Suprapubic skin (tissue), 3 donors: ENCODE measurements at regions not wholly inside any gene's neighbourhood (a gene's known extent, or its start where the extent isn't known, plus 50 kb on each side); places are given as distances from the start of the nearest gene placed in this dataset.

ENCODE experiments used
- POLR2A ChIP-seq, 2 donors: fragments of 450-650 bp; IDR thresholded peaks; one replicate each; pipeline ENCODE4 v1.6.1; 2017; ENCODE audit warnings: antibody characterized with exemption in 2 of 2, mild to moderate bottlenecking in 2 of 2, moderate library complexity in 2 of 2
- TF ChIP-seq, protein P1 (sequence below), 2 donors: fragments of 200-600 bp in 1 of 2; fragments of 450-650 bp in 1 of 2; sonication (generic) in 1 of 2; IDR thresholded peaks; one replicate each; pipeline ENCODE4 v1.5.1; 2016 to 2019; ENCODE audit warnings: antibody characterized with exemption in 2 of 2, mild to moderate bottlenecking in 1 of 2, moderate library complexity in 1 of 2

DNA sequence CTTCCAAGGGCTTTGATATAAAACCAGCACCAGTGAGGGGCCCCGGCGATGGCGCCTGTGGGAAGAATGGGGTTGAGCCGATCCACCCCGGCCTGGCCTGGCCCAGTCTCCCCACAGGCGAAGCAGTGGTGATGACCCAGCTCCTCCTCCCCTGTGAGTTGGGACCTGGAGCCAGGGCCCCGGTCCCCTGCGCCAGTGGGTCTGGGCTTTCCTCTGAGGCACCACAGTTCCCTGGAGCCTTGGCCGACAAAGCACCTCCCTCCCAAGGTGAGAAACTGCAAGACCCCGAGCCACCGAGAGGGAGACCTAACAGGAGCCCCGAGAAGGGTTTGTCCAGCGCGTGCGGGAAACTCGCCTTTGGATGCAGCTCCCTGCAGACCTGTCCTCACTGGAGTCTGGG is 942.9 kb downstream of the BRD1 start:
- TF ChIP-seq, protein P1, sequence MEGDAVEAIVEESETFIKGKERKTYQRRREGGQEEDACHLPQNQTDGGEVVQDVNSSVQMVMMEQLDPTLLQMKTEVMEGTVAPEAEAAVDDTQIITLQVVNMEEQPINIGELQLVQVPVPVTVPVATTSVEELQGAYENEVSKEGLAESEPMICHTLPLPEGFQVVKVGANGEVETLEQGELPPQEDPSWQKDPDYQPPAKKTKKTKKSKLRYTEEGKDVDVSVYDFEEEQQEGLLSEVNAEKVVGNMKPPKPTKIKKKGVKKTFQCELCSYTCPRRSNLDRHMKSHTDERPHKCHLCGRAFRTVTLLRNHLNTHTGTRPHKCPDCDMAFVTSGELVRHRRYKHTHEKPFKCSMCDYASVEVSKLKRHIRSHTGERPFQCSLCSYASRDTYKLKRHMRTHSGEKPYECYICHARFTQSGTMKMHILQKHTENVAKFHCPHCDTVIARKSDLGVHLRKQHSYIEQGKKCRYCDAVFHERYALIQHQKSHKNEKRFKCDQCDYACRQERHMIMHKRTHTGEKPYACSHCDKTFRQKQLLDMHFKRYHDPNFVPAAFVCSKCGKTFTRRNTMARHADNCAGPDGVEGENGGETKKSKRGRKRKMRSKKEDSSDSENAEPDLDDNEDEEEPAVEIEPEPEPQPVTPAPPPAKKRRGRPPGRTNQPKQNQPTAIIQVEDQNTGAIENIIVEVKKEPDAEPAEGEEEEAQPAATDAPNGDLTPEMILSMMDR (IDR thresholded peaks at IDR 0.05), result no peak
- no peak for TF ChIP-seq POLR2A (IDR thresholded peaks at IDR 0.05)
